ENCODE measurements at regions not wholly inside any gene's neighbourhood (a gene's known extent, or its start where the extent isn't known, plus 50 kb on each side); places are given as distances from the start of the nearest gene placed in this dataset.

- H3K27ac ChIP-seq: no peak overlapping the region
- DNase-seq: no peak
- no peak for TF ChIP-seq POLR2A (IDR thresholded peaks at IDR 0.05)
- TF ChIP-seq, protein P1, sequence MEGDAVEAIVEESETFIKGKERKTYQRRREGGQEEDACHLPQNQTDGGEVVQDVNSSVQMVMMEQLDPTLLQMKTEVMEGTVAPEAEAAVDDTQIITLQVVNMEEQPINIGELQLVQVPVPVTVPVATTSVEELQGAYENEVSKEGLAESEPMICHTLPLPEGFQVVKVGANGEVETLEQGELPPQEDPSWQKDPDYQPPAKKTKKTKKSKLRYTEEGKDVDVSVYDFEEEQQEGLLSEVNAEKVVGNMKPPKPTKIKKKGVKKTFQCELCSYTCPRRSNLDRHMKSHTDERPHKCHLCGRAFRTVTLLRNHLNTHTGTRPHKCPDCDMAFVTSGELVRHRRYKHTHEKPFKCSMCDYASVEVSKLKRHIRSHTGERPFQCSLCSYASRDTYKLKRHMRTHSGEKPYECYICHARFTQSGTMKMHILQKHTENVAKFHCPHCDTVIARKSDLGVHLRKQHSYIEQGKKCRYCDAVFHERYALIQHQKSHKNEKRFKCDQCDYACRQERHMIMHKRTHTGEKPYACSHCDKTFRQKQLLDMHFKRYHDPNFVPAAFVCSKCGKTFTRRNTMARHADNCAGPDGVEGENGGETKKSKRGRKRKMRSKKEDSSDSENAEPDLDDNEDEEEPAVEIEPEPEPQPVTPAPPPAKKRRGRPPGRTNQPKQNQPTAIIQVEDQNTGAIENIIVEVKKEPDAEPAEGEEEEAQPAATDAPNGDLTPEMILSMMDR (IDR thresholded peaks at IDR 0.05): no peak
- 63% methylated on average over 2 of the region's 2 CpGs for WGBS (ENCODE audit: insufficient coverage, low coverage, low lambda C conversion rate, missing lambda C conversion rate)
- no peak overlapping the region for H3K4me3 ChIP-seq
- intact Hi-C loops (cut with DNase I): no loop called here
- H3K4me1 ChIP-seq: peaks cover 0 to 14% (median 4%) of the 10 kb centered on the region in 4 donors
- no peaks in the 10 kb centered on the region for H3K27me3 ChIP-seq
- no peak for ATAC-seq
- no peaks in the 10 kb centered on the region for H3K9me3 ChIP-seq
- H3K36me3 ChIP-seq: no peaks in the 10 kb centered on the region
Observed at GRCh38 chr3:177340243-177340830, 143.1 kb upstream of the TBL1XR1 start.

GRCh38 chr3:177341736-177342419 is 144.6 kb upstream of the TBL1XR1 start:
- Histone ChIP-seq H3K27me3 (no peaks in the 10 kb centered on the region), H3K9me3 (no peaks in the 10 kb centered on the region), H3K27ac (no peak overlapping the region), H3K4me1 (peaks cover 0 to 17% (median 8%) of the 10 kb centered on the region in 4 donors), H3K36me3 (no peaks in the 10 kb centered on the region), H3K4me3 (no peak overlapping the region)
- no peak for ATAC-seq
- no peak for DNase-seq
- 88% methylated on average over 7 of the region's 7 CpGs for WGBS (ENCODE audit: insufficient coverage, low coverage, low lambda C conversion rate, missing lambda C conversion rate)
- intact Hi-C loops (cut with DNase I): no loop called here
- TF ChIP-seq, protein P1 (IDR thresholded peaks at IDR 0.05): no peak
- no peak for TF ChIP-seq POLR2A (IDR thresholded peaks at IDR 0.05)

DNA sequence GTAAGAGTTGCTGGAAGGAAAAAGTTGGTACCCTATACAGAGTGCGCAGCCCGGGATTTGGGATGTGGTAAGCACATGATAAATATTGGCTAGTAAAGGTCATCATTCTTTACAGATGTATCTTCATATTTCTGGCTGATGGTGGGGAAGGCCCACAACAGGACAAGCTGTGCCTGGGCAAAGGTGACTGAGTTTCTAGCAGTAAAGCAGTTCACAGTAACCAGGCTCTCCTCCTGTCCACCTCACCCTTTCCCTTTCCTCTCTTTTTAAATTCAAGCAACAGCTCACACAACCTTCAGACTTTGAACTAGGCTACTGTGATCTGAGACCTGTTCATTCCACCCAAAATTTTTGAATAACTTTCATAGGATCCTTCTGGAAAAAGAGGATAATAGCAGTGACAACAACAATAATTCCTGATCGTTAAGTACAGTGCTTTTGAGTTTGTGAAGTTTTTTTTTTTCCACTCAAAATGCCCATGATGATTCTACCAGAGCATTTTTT is 145.9 kb upstream of the TBL1XR1 start:
- H3K4me1 ChIP-seq: peaks cover 0 to 17% (median 7%) of the 10 kb centered on the region in 4 donors

DNA sequence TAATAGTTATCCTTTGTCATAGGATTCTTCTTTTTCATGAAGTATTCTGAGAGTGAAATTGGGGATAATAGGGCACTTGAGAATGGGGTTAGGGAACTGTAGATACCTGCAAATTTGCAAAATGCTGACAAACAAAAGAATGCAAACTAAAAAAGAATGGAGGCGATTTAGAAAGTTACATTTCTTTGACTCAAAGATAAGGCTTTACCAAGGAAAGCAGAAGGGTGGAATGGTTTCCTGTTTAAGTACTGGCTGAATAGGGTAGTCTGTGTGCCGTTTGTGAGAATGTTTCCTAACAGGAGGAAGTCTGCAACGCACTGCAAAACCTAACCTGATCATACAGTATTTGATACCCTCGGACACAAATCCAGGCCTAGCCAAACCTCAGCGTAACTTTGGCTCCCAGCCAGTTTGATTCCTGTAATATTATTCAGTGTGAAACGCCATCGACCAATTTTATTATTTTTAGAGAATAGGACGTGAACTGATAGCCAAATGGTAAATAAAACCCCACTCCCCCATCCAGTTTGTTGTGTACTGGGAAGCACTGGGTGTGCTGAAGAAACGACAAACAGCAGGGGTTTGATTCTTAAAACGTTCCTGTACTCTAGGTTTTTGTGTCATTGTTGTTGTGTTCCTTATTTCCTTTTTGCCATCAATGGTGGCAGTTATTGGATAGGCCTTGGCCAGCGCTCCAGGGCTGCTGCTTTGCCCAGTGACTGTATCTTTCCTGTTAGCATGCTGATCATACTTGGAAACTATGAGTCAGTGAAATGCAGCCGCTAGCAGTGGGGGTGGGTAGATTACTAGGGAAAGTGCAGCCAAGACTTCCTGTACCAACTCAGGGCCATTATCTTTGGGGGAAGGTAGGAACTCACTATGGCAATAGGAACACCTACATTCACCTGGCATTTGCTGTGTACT is 148.0 kb upstream of the TBL1XR1 start:
- intact Hi-C loops (cut with DNase I): no loop called here
- peaks cover 0 to 12% (median 4%) of the 10 kb centered on the region in 4 donors for H3K4me1 ChIP-seq
- ATAC-seq: peak; percentile 95 to 97 (median 96)
- TF ChIP-seq POLR2A (IDR thresholded peaks at IDR 0.05): no peak
- TF ChIP-seq, protein P1 (IDR thresholded peaks at IDR 0.05): no peak
- WGBS (ENCODE audit: insufficient coverage, low coverage, low lambda C conversion rate, missing lambda C conversion rate): 26% methylated on average over 12 of the region's 12 CpGs
- DNase-seq: peak; percentile 68 to 81 (median 73)
- H3K9me3 ChIP-seq: no peaks in the 10 kb centered on the region
- no peaks in the 10 kb centered on the region for H3K27me3 ChIP-seq
- no peak overlapping the region for H3K4me3 ChIP-seq
- no peaks in the 10 kb centered on the region for H3K36me3 ChIP-seq
- H3K27ac ChIP-seq: peak overlapping the region in 2 of 3 donors; percentile 59 to 79

More for the DNA sequence above, 145.9 kb upstream of the TBL1XR1 start:
- H3K36me3 ChIP-seq: no peaks in the 10 kb centered on the region
- no peak overlapping the region for H3K4me3 ChIP-seq
- ATAC-seq (peak in 1 of 4 donors; percentile 23), DNase-seq (no peak)
- no peaks in the 10 kb centered on the region for H3K9me3 ChIP-seq
- no peak overlapping the region for H3K27ac ChIP-seq
- TF ChIP-seq, protein P1 (IDR thresholded peaks at IDR 0.05): no peak
- TF ChIP-seq POLR2A (IDR thresholded peaks at IDR 0.05): no peak
- WGBS (ENCODE audit: insufficient coverage, low coverage, low lambda C conversion rate, missing lambda C conversion rate): 88% methylated on average over 3 of the region's 3 CpGs
- H3K27me3 ChIP-seq: no peaks in the 10 kb centered on the region
- intact Hi-C loops (cut with DNase I): no loop called here
